H1 (cell line): ENCODE measurements at regions not wholly inside any gene's neighbourhood (a gene's known extent, or its start where the extent isn't known, plus 50 kb on each side); places are given as distances from the start of the nearest gene placed in this dataset.

Experiments used
- ASH2L ChIP-seq: fragments of 200-600, 300-600 bp; sonication (generic); IDR thresholded peaks from one replicate; pipeline ENCODE4 v1.7.1; 2017; ENCODE audit warnings: low read length
- CBX8 ChIP-seq: fragments of 300-800, 300-1000 bp; sonication (generic); IDR thresholded peaks from 2 replicates; pipeline ENCODE4 v1.7.1; 2016; ENCODE audit warnings: low read depth, low read length, borderline replicate concordance
- EZH2 ChIP-seq: fragments of 200-600 bp; sonication (generic); IDR thresholded peaks from 2 replicates; pipeline ENCODE4 v1.7.1; 2012; ENCODE audit warnings: low read depth, mild to moderate bottlenecking, moderate library complexity, low read length, inconsistent platforms; ENCODE audit not compliant: severe bottlenecking
- POLR2AphosphoS5 ChIP-seq: IDR thresholded peaks from 2 replicates; pipeline ENCODE4 v1.6.1; 2011; ENCODE audit warnings: low read depth, low read length
- RXRA ChIP-seq: IDR thresholded peaks from 2 replicates; pipeline ENCODE4 v1.6.1; 2011; ENCODE audit warnings: low read depth, mild to moderate bottlenecking, low read length, moderate library complexity; ENCODE audit not compliant: insufficient read depth

DNA sequence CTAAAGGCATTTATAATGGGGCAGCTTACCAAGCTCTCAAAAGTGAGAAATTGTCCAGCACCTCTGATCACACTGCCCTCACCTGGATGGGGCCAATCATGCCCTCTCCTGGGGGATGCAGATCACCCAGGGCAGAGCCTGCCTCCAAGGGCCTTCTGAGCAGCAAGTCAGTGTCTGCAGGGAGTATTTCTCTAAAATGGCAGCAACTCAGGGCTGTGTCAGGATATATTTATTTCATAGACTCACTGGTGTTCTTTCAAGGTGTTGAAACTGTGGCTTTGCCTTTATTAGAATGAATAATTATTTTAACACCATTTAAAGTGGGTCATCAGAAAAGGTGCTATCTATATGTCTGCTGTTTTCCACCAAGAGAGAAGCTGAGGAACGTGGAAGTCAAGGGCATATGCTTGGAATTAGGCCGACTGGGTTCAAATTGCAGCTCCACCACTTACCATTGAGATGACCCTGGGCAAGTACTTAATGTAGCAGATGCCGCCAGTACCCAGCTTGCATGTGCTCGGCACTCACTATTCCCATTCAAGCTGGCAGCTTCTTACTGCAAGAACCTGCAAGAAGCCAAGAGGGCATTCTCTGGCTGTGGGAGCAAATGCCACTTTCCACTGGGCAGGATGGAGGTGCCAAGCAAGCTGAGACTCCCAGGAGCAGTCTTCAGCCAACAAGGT lies 590.0 kb downstream of the BCOR start:
- TF ChIP-seq CBX8: no peak
- TF ChIP-seq ASH2L: no peak
- TF ChIP-seq RXRA: no peak
- TF ChIP-seq EZH2: no peak
- no peak for TF ChIP-seq POLR2AphosphoS5
